ENCODE measurements at regions not wholly inside any gene's neighbourhood (a gene's known extent, or its start where the extent isn't known, plus 50 kb on each side); places are given as distances from the start of the nearest gene placed in this dataset.
A peak's percentile ranks its signal among the peaks of the same experiment; 100 is the strongest.

GRCh38 chr14:35221462-35221861, 70.7 kb upstream of the PSMA6 start:
- in situ Hi-C loops (cut with HindIII; ENCODE audit: low sequenced_read_pairs): no loop called here
- no peak overlapping the region for H3K4me3 ChIP-seq (ENCODE audit: low read depth, low read length)
- DNase-seq (ENCODE audit: low read depth, low spot score): peak; percentile 25
- TF ChIP-seq CTCF (IDR thresholded peaks at IDR 0.05; ENCODE audit: low read depth, low read length): no peak

GRCh38 chr14:35222324-35222723, 69.9 kb upstream of the PSMA6 start:
- in situ Hi-C loops (cut with HindIII; ENCODE audit: low sequenced_read_pairs): no loop called here
- no peak for TF ChIP-seq CTCF (IDR thresholded peaks at IDR 0.05; ENCODE audit: low read depth, low read length)

GRCh38 chr14:35222872-35223466, 69.2 kb upstream of the PSMA6 start:
- DNase-seq (ENCODE audit: low read depth, low spot score): no peak
- in situ Hi-C loops (cut with HindIII; ENCODE audit: low sequenced_read_pairs): no loop called here
- no peak overlapping the region for H3K4me3 ChIP-seq (ENCODE audit: low read depth, low read length)
- no peak for TF ChIP-seq CTCF (IDR thresholded peaks at IDR 0.05; ENCODE audit: low read depth, low read length)

More at GRCh38 chr14:35222324-35222723, 69.9 kb upstream of the PSMA6 start:
- no peak overlapping the region for H3K4me3 ChIP-seq (ENCODE audit: low read depth, low read length)
- no peak for DNase-seq (ENCODE audit: low read depth, low spot score)

- in situ Hi-C loops (cut with HindIII; ENCODE audit: low sequenced_read_pairs): no loop called here
- DNase-seq (ENCODE audit: low read depth, low spot score): no peak
- TF ChIP-seq CTCF (IDR thresholded peaks at IDR 0.05; ENCODE audit: low read depth, low read length): no peak
- no peak overlapping the region for H3K4me3 ChIP-seq (ENCODE audit: low read depth, low read length)
These were observed 68.3 kb upstream of the PSMA6 start for GRCh38 chr14:35223927-35224326.

GRCh38 chr14:35224615-35225014, 67.6 kb upstream of the PSMA6 start:
- no peak for TF ChIP-seq CTCF (IDR thresholded peaks at IDR 0.05; ENCODE audit: low read depth, low read length)
- DNase-seq (ENCODE audit: low read depth, low spot score): no peak
- H3K4me3 ChIP-seq (ENCODE audit: low read depth, low read length): no peak overlapping the region
- in situ Hi-C loops (cut with HindIII; ENCODE audit: low sequenced_read_pairs): no loop called here

GRCh38 chr14:35229084-35229791, 62.9 kb upstream of the PSMA6 start:
- no peak overlapping the region for H3K4me3 ChIP-seq (ENCODE audit: low read depth, low read length)
- no peak for DNase-seq (ENCODE audit: low read depth, low spot score)
- in situ Hi-C loops (cut with HindIII; ENCODE audit: low sequenced_read_pairs): no loop called here
- TF ChIP-seq CTCF (IDR thresholded peaks at IDR 0.05; ENCODE audit: low read depth, low read length): peak; percentile 21
